Prostate gland (tissue), 2 donors: ENCODE measurements at regions not wholly inside any gene's neighbourhood (a gene's known extent, or its start where the extent isn't known, plus 50 kb on each side); places are given as distances from the start of the nearest gene placed in this dataset.
"Not testable (repeated sequence)": the region's sequence is repeated elsewhere in the genome, so short reads cannot be mapped to it uniquely, and the experiment has no call there.

Experiments used
- POLR2A ChIP-seq: fragments of 450-650 bp; IDR thresholded peaks from one replicate; pipeline ENCODE4 v1.6.1; 2016; ENCODE audit warnings: antibody characterized with exemption, mild to moderate bottlenecking
- TF ChIP-seq, protein P1 (sequence below), 4 experiments: fragments of 200-600 bp in 2 of 4; fragments of 450-650 bp in 2 of 4; sonication (generic) in 2 of 4; IDR thresholded peaks; 1 replicate in 3 of 4; 2 replicates in 1 of 4; pipeline ENCODE4 v1.5.1; 2016 to 2019; ENCODE audit warnings: antibody characterized with exemption in 4 of 4, mild to moderate bottlenecking in 2 of 4, moderate library complexity in 2 of 4

DNA sequence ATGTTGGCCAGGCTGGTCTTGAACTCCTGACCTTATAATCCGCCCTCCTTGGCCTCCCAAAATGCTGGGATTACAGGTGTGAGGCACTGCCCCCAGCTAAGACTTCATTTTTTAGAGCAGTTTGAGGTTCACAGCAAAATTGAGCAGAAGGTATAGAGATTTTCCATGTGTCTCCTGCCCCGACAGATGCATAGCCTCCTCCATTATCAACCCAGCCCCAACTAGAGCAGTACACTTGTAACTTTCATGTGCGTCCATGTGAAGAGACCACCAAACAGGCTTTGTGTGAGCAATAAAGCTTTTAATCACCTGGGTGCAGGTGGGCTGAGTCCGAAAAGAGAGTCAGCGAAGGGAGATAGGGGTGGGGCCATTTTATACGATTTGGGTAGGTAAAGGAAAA lies 179.1 kb downstream of the CD83 start:
- not testable (repeated sequence) for TF ChIP-seq POLR2A
- TF ChIP-seq, protein P1, sequence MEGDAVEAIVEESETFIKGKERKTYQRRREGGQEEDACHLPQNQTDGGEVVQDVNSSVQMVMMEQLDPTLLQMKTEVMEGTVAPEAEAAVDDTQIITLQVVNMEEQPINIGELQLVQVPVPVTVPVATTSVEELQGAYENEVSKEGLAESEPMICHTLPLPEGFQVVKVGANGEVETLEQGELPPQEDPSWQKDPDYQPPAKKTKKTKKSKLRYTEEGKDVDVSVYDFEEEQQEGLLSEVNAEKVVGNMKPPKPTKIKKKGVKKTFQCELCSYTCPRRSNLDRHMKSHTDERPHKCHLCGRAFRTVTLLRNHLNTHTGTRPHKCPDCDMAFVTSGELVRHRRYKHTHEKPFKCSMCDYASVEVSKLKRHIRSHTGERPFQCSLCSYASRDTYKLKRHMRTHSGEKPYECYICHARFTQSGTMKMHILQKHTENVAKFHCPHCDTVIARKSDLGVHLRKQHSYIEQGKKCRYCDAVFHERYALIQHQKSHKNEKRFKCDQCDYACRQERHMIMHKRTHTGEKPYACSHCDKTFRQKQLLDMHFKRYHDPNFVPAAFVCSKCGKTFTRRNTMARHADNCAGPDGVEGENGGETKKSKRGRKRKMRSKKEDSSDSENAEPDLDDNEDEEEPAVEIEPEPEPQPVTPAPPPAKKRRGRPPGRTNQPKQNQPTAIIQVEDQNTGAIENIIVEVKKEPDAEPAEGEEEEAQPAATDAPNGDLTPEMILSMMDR (IDR thresholded peaks at IDR 0.05) = not testable (repeated sequence)
